NT2/D1 (cell line): ENCODE measurements at regions not wholly inside any gene's neighbourhood (a gene's known extent, or its start where the extent isn't known, plus 50 kb on each side); places are given as distances from the start of the nearest gene placed in this dataset.

Experiments
- YY1 ChIP-seq: IDR thresholded peaks from 2 replicates; pipeline ENCODE4 v1.6.1; 2011; ENCODE audit not compliant: insufficient read length, insufficient read depth
- ZNF274 ChIP-seq: IDR thresholded peaks from 2 replicates; pipeline ENCODE4 v1.6.1; 2011; ENCODE audit warnings: mild to moderate bottlenecking, low read depth, low read length

GRCh38 chr2:224151161-224151560 lies 112.1 kb upstream of the SERPINE2 start:
- no peak for TF ChIP-seq YY1
- TF ChIP-seq ZNF274: no peak
